Right cardiac atrium (tissue), 5 donors: ENCODE measurements at regions not wholly inside any gene's neighbourhood (a gene's known extent, or its start where the extent isn't known, plus 50 kb on each side); places are given as distances from the start of the nearest gene placed in this dataset.

Source experiments
- ATAC-seq, 2 donors: fragments of 200-7000 bp; cut with Tn5 transposase; one replicate each; pipeline versions ENCODE4 v1.8.0 to v1.9.1; 2020; ENCODE audit warnings: moderate library complexity in 2 of 2, mild to moderate bottlenecking in 1 of 2
- DNase-seq, 3 donors: peaks; one replicate each; pipeline ENCODE4 v3.0.0-alpha.2; 2020
- H3K27ac ChIP-seq: one replicate; pipeline ENCODE4 v1.5.1; 2013; ENCODE audit warnings: mild to moderate bottlenecking, low read length, control low read depth, moderate library complexity
- H3K27me3 ChIP-seq: one replicate; pipeline ENCODE4 v1.6.1; 2013; ENCODE audit not compliant: control insufficient read depth, insufficient read depth
- H3K4me1 ChIP-seq: one replicate; pipeline ENCODE4 v1.6.1; 2013; ENCODE audit warnings: low read length; ENCODE audit not compliant: control insufficient read depth, insufficient read depth
- H3K4me3 ChIP-seq: one replicate; pipeline ENCODE4 v1.5.1; 2013; ENCODE audit warnings: low read length, control low read depth
- H3K9me3 ChIP-seq: one replicate; pipeline ENCODE4 v1.6.1; 2013; ENCODE audit warnings: low read length; ENCODE audit not compliant: control insufficient read depth
- WGBS: extraction: QIAGEN DNeasy Blood & Tissue Kit; methylation state at CpG from one replicate; pipeline ENCODE4 v1.1.7; 2013; 5-methylcytosine and 5-hydroxymethylcytosine counted together
- intact Hi-C, 4 donors: fragments of 100-400 bp; cut with DNase I; formaldehyde crosslinking; loops; one replicate each; pipeline versions ENCODE4 v1.11.0 to v1.14.0; 2022 to 2023
- donor health status: healthy with polysubstance abuse.
- donor health status: DM: no; HTN: yes; CAD: no.
- donor health status: DM: no; HTN: no; CAD: no.
- donor health status: DM: no; HTN: yes; CAD: no; lungs with severe emphysema.
- donor health status: DM: yes; HTN: yes; CAD: no.

DNA sequence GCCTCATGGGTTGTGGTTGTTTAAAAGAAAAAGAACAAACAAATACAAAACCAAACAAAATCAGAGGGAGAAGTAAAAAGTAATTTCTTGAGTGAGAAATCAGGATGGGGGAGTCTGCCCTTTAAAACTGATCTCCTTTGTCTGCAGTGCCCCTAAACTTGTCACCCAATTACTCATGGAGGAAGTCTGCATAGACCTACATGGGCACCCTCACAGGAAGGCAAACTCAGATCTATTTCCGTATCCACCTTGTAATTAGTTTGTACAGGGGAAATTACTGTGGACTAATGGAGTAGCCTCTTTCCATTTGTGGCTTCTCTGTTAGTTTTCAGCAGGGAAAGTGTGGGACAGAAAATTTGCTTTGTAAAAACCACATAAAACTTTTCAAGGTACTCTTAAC is 600.4 kb downstream of the ADGRL2 start:
- no peaks in the 10 kb centered on the region for H3K4me1 ChIP-seq
- no peak for ATAC-seq
- WGBS, result 56% methylated on average over 1 of the region's 1 CpG
- DNase-seq, result no peak
- no peaks in the 10 kb centered on the region for H3K27me3 ChIP-seq
- intact Hi-C loops, result no loop called here
- H3K4me3 ChIP-seq, result no peak overlapping the region
- no peak overlapping the region for H3K27ac ChIP-seq
- H3K9me3 ChIP-seq, result no peaks in the 10 kb centered on the region

DNA sequence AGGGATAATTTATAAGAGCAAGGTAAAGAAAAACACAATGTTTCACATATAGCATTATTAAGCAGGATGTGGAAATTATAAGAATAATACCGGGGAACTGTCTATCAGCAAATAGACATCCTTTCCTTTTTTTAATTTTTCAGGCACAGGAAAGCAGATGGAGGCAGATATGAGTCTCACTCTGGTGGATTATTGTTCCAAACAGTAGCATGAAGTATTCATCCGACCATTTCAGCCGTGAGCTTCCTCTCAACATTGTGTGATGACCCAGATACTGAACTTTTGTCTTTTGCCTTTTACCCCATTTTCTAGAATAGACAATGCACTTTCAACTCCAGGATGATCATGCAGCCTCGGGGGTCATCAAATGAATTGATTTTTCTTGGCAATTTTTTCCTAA is 599.8 kb downstream of the ADGRL2 start:
- Histone ChIP-seq H3K27ac (no peak overlapping the region), H3K27me3 (no peaks in the 10 kb centered on the region), H3K9me3 (no peaks in the 10 kb centered on the region), H3K4me3 (no peak overlapping the region), H3K4me1 (no peaks in the 10 kb centered on the region)
- no peak for ATAC-seq
- no peak for DNase-seq
- intact Hi-C loops, result no loop called here
- WGBS, result 58% methylated on average over 4 of the region's 4 CpGs

DNA sequence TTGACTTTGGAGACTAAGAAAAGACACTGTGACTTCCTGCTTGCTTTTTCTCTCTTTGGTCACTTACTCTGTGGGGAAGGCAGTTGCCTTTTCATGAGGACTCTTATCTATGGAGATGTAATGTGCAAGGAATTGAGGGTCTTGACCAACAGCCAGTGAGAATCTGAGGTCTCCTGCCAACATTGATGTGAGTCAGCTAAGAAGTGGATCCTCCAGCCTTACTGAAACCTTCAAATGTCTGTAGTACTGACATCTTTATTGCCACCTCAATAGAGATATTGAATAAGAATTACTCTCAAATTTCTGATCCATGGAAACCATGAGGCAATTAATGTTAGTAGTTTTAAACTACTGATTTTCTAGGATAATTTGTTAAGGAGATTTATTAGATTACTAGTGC is 598.4 kb downstream of the ADGRL2 start:
- H3K4me3 ChIP-seq, result no peak overlapping the region
- ATAC-seq, result no peak
- no peaks in the 10 kb centered on the region for H3K27me3 ChIP-seq
- DNase-seq, result no peak
- no peaks in the 10 kb centered on the region for H3K4me1 ChIP-seq
- H3K9me3 ChIP-seq, result no peaks in the 10 kb centered on the region
- no peak overlapping the region for H3K27ac ChIP-seq
- intact Hi-C loops, result no loop called here

DNA sequence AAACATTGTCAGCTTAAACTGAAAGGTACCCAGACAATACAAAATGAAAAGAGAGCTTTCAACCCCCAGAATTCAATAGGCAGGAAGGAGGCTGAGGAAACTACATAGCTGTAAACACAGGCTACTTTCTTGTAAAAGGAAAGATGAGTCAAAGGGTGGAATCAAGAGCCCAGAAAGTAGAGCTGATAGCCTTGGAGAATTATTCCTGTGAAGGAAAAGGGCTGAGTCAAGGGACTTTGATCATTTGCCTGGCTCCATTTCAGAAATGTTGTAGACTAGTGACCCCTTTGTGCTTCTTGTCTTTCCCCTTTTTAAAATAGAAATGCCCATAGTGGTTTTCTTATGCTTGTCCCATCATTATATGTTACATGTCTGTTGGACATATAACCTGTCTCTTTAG is 597.6 kb downstream of the ADGRL2 start:
- Histone ChIP-seq H3K4me3 (no peak overlapping the region), H3K27ac (no peak overlapping the region), H3K4me1 (no peaks in the 10 kb centered on the region), H3K27me3 (no peaks in the 10 kb centered on the region), H3K9me3 (no peaks in the 10 kb centered on the region)
- intact Hi-C loops, result no loop called here
- ATAC-seq (no peak), DNase-seq (no peak)

DNA sequence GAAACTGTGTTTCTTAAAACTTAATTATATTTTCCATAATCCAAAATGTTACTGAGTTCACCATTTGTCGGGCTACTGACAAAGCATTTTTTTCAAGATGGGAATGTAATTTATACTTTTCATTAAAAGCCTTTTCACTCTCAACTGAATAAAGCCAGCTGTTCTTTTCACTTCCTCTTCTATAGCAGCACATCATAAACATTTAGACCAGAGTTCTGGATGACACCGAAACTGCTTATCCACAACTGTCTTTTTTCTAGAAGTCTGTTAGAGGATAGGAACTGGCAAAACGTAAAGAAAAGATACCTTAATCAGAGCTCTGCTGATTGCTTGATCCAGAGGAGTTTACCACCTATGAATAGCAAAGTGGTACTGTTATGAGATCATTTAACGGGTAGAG is 594.7 kb downstream of the ADGRL2 start:
- Histone ChIP-seq H3K4me3 (no peak overlapping the region), H3K4me1 (no peaks in the 10 kb centered on the region), H3K27me3 (no peaks in the 10 kb centered on the region), H3K9me3 (no peaks in the 10 kb centered on the region), H3K27ac (no peak overlapping the region)
- intact Hi-C loops, result no loop called here
- ATAC-seq (no peak), DNase-seq (no peak)
- WGBS, result 58% methylated on average over 4 of the region's 4 CpGs

- WGBS, result 94% methylated on average over 1 of the region's 1 CpG
- intact Hi-C loops, result no loop called here
Measured at GRCh38 chr1:82392946-82393345, 592.2 kb downstream of the ADGRL2 start.

DNA sequence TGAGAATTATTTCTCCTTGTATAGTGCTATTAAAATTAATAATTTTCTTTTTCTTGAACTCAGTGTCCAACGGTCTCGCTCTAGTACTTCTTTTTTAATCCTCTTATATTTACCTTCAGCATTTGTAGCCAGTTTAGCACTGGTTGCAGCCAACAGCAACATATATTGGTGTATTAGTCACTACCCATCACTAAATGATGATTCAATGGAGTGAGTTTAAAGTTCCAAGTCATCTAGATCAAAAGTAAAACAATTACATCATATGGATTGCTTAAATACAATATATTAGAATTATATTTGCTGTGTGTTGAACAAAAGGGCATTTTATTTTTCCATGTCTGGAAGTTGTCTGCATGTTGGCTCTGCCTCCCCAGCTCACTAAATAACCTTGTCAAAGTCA is 591.8 kb downstream of the ADGRL2 start:
- intact Hi-C loops, result no loop called here
- 96% methylated on average over 2 of the region's 2 CpGs for WGBS
- no peak for DNase-seq
- no peak for ATAC-seq
- H3K4me3 ChIP-seq, result no peak overlapping the region
- H3K9me3 ChIP-seq, result no peaks in the 10 kb centered on the region
- no peak overlapping the region for H3K27ac ChIP-seq
- H3K4me1 ChIP-seq, result no peaks in the 10 kb centered on the region
- H3K27me3 ChIP-seq, result no peaks in the 10 kb centered on the region

More at GRCh38 chr1:82392946-82393345, 592.2 kb downstream of the ADGRL2 start:
- H3K27me3 ChIP-seq, result no peaks in the 10 kb centered on the region
- H3K4me3 ChIP-seq, result no peak overlapping the region
- DNase-seq (no peak), ATAC-seq (no peak)
- no peaks in the 10 kb centered on the region for H3K4me1 ChIP-seq
- no peak overlapping the region for H3K27ac ChIP-seq
- no peaks in the 10 kb centered on the region for H3K9me3 ChIP-seq

- Histone ChIP-seq H3K9me3 (no peaks in the 10 kb centered on the region), H3K27me3 (no peaks in the 10 kb centered on the region), H3K4me1 (no peaks in the 10 kb centered on the region), H3K27ac (no peak overlapping the region), H3K4me3 (no peak overlapping the region)
- WGBS, result 93% methylated on average over 2 of the region's 2 CpGs
- intact Hi-C loops, result no loop called here
- DNase-seq (no peak), ATAC-seq (no peak)
Measured at GRCh38 chr1:82391712-82392111, 591.0 kb downstream of the ADGRL2 start.

DNA sequence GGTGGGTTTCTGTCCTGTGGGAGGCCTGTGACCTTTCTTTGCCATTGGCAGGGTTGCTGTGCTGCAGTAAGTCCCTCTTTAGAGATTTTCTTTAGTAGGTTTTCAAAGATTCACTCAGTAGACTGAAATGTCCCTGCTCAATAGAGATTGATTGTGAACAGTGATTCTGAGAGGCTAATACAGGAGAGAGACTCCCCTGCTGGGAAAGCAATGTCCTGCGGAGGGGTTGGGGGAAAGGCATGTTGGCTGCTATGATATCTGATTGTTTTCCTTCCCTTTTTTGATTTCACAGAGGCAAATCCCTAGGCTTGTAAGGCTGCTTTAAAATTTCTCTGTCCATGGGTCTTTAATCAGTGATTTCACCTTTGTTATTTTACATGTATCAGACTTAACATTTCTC is 589.9 kb downstream of the ADGRL2 start:
- 68% methylated on average over 1 of the region's 1 CpG for WGBS
- Histone ChIP-seq H3K27ac (no peak overlapping the region), H3K27me3 (no peaks in the 10 kb centered on the region), H3K4me1 (no peaks in the 10 kb centered on the region), H3K9me3 (no peaks in the 10 kb centered on the region), H3K4me3 (no peak overlapping the region)
- ATAC-seq (no peak), DNase-seq (no peak)
- intact Hi-C loops, result no loop called here

DNA sequence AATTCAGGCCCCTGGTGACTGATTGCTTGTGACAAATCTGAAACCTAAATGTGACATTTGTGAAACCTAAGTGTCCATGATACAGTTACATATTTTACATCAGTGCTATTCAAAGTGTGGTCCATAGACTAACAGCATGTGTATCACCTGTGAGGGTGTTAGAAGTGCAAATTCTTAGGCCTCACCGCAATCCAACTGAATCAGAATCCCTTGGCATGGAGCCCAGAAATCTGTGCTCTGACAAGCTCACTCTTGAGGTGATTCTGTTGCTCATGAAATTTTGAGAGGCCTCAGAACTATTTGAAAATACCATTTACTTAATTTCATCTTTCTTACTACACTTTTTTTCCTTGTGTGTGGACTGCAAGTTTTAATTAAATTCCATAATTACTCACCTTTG is 587.9 kb downstream of the ADGRL2 start:
- Histone ChIP-seq H3K27me3 (no peaks in the 10 kb centered on the region), H3K27ac (no peak overlapping the region), H3K4me3 (no peak overlapping the region), H3K4me1 (no peaks in the 10 kb centered on the region), H3K9me3 (no peaks in the 10 kb centered on the region)
- ATAC-seq, result no peak
- intact Hi-C loops, result no loop called here
- DNase-seq, result no peak
- WGBS, result 75% methylated on average over 1 of the region's 1 CpG

- Histone ChIP-seq H3K27ac (no peak overlapping the region), H3K9me3 (no peaks in the 10 kb centered on the region), H3K27me3 (no peaks in the 10 kb centered on the region), H3K4me3 (no peak overlapping the region), H3K4me1 (no peaks in the 10 kb centered on the region)
- WGBS, result 80% methylated on average over 2 of the region's 2 CpGs
- DNase-seq (no peak), ATAC-seq (no peak)
- intact Hi-C loops, result no loop called here
Measured at GRCh38 chr1:82387012-82387366, 586.3 kb downstream of the ADGRL2 start.

DNA sequence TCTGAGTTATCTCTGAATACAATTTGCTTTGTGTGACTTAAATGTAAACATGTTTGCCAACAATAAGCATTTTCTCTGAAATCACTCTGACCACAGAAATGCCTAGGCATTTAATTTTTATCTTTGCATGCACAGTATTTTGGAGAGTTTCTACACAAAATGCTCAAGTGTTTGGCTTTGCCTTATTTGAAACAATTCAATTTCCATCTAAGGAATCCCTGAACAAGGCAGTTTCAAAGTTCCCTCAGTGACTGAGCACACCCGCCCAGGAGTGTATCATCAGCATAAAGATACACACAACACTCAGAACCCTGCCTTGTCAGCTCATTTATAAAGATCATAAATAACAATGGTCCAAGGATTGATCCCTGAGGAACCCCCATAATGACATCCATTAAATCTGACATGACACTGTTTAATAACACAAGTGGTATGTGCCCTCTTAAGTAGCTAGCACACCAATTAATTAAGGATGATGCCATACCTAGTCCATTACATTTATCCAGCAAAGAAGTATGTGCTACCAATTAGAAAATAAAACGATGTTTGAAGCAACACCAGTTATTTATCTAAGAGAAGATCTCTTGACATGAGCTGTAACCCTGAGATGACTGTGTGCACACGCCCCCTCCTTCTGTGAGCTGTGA is 585.8 kb downstream of the ADGRL2 start:
- intact Hi-C loops, result no loop called here
- Histone ChIP-seq H3K27me3 (no peaks in the 10 kb centered on the region), H3K27ac (no peak overlapping the region), H3K4me3 (no peak overlapping the region), H3K9me3 (no peaks in the 10 kb centered on the region), H3K4me1 (no peaks in the 10 kb centered on the region)
- no peak for DNase-seq
- ATAC-seq, result no peak
- WGBS, result 83% methylated on average over 3 of the region's 3 CpGs
